CD4-positive, alpha-beta memory T cell (primary cell): ENCODE measurements at regions not wholly inside any gene's neighbourhood (a gene's known extent, or its start where the extent isn't known, plus 50 kb on each side); places are given as distances from the start of the nearest gene placed in this dataset.

Experiments
- CTCF ChIA-PET: fragments of 350-600 bp; sonication (Branson Sonifier 250); formaldehyde crosslinking; loops from one replicate; lab custom pipeline; 2021; ENCODE audit warnings: inconsistent platforms; ENCODE audit not compliant: partially characterized antibody; lab: Charles Lee
- POLR2A ChIA-PET: fragments of 350-600 bp; sonication (Branson Sonifier 250); formaldehyde crosslinking; loops from one replicate; lab custom pipeline; 2021; ENCODE audit not compliant: partially characterized antibody; lab: Charles Lee
- DNase-seq, 5 donors: peaks; one replicate each; pipeline versions ENCODE4 v3.0.0 to v3.0.0-alpha.2; 2020 to 2022; ENCODE audit warnings: mixed read lengths in 1 of 5
- H3K27ac ChIP-seq: one replicate; pipeline ENCODE4 v1.7.0; 2013; ENCODE audit warnings: low read depth, low read length
- H3K27me3 ChIP-seq: 2 replicates; pipeline ENCODE4 v1.7.0; 2013; ENCODE audit warnings: mild to moderate bottlenecking, low read length, moderate library complexity; ENCODE audit not compliant: insufficient read depth
- H3K36me3 ChIP-seq: 2 replicates; pipeline ENCODE4 v1.7.0; 2013; ENCODE audit warnings: mild to moderate bottlenecking, low read length, moderate library complexity; ENCODE audit not compliant: insufficient read depth
- H3K4me1 ChIP-seq: 2 replicates; pipeline ENCODE4 v1.7.0; 2013; ENCODE audit warnings: mild to moderate bottlenecking, low read length, moderate library complexity; ENCODE audit not compliant: insufficient read depth
- H3K4me3 ChIP-seq, 2 donors: one replicate each; pipeline ENCODE4 v1.7.0; 2013; ENCODE audit warnings: low read length in 2 of 2, mild to moderate bottlenecking in 1 of 2
- H3K9me3 ChIP-seq, 2 donors: one replicate each; pipeline ENCODE4 v1.7.0; 2013; ENCODE audit warnings: low read length in 2 of 2, control low read depth in 1 of 2; ENCODE audit not compliant: control insufficient read depth in 1 of 2
- H3K27ac Mint-ChIP-seq, 7 donors: one replicate each; pipeline ENCODE4 v1.8.0; 2020 to 2021; ENCODE audit warnings: mixed read lengths in 7 of 7, mild to moderate bottlenecking in 6 of 7, inconsistent platforms in 3 of 7, moderate library complexity in 3 of 7
- H3K27me3 Mint-ChIP-seq, 2 donors: one replicate each; pipeline ENCODE4 v1.8.0; 2020 to 2021; ENCODE audit warnings: mixed read lengths in 2 of 2
- H3K36me3 Mint-ChIP-seq, 2 donors: one replicate each; pipeline ENCODE4 v1.8.0; 2020 to 2021; ENCODE audit warnings: mixed read lengths in 2 of 2, inconsistent platforms in 1 of 2, mild to moderate bottlenecking in 1 of 2
- H3K4me1 Mint-ChIP-seq, 4 donors: one replicate each; pipeline ENCODE4 v1.8.0; 2020 to 2021; ENCODE audit warnings: mixed read lengths in 4 of 4, mild to moderate bottlenecking in 1 of 4
- H3K4me3 Mint-ChIP-seq, 8 donors: one replicate each; pipeline ENCODE4 v1.8.0; 2020 to 2021; ENCODE audit warnings: mixed read lengths in 8 of 8, mild to moderate bottlenecking in 7 of 8, moderate library complexity in 6 of 8, inconsistent platforms in 3 of 8
- H3K9me3 Mint-ChIP-seq, 8 donors: one replicate each; pipeline ENCODE4 v1.8.0; 2020 to 2021; ENCODE audit warnings: mixed read lengths in 8 of 8, mild to moderate bottlenecking in 5 of 8, inconsistent platforms in 3 of 8, moderate library complexity in 1 of 8
- intact Hi-C: fragments of 100-400 bp; cut with micrococcal nuclease; formaldehyde crosslinking; loops from one replicate; pipeline ENCODE4 v1.15.1; 2023

DNA sequence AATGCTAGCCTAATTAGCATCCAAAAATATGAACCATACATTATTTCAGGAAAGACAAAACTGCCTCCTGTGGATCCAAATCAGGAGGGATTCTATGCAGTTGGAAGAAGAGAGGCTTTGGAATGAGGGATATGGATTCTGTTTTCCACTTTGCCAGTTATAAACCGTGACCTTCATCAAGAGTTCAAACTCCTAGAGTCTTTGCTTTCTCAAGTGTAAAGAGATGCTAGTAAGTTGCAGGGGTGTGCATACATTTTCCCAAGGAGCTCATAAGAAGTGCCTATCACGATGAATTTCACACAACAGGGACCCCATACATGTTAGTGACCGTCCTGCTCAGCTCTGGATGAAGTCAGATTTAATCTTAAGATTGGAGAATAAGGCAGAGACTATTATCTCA lies 542.5 kb downstream of the SOX11 start:
- CTCF ChIA-PET = no interaction called here
- DNase-seq = no peak
- Histone ChIP-seq H3K27me3 (no peaks in the 10 kb centered on the region), H3K36me3 (no peaks in the 10 kb centered on the region), H3K9me3 (no peaks in the 10 kb centered on the region), H3K27ac (no peak overlapping the region), H3K4me3 (no peak overlapping the region), H3K4me1 (no peaks in the 10 kb centered on the region)
- no peaks in the 10 kb centered on the region for H3K36me3 Mint-ChIP-seq
- H3K27me3 Mint-ChIP-seq = no peaks in the 10 kb centered on the region
- H3K9me3 Mint-ChIP-seq = peaks cover under 1 to 13% (median 4%) of the 10 kb centered on the region in 8 donors
- H3K4me3 Mint-ChIP-seq = no peak overlapping the region
- POLR2A ChIA-PET = no interaction called here
- intact Hi-C loops = no loop called here
- no peaks in the 10 kb centered on the region for H3K4me1 Mint-ChIP-seq
- no peak overlapping the region for H3K27ac Mint-ChIP-seq

DNA sequence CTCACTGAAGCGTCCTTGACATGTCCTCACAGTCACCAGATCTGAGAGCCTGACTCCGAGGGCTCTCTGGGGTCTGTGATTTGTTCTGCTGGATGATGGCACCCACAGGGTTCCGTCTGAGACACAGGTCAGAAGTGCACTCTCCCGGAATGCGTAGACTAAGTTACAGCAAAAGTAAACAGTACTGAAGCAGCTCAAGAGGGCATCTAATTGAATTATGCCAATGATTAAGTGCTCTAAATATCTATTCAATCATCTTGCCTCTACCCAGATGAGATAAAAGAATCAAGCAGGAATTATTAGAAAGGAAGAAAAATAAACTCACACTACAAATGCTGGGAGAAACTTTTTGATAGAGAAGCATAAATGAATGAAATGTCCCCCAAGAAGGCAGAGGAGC lies 544.1 kb downstream of the SOX11 start:
- POLR2A ChIA-PET = no interaction called here

DNA sequence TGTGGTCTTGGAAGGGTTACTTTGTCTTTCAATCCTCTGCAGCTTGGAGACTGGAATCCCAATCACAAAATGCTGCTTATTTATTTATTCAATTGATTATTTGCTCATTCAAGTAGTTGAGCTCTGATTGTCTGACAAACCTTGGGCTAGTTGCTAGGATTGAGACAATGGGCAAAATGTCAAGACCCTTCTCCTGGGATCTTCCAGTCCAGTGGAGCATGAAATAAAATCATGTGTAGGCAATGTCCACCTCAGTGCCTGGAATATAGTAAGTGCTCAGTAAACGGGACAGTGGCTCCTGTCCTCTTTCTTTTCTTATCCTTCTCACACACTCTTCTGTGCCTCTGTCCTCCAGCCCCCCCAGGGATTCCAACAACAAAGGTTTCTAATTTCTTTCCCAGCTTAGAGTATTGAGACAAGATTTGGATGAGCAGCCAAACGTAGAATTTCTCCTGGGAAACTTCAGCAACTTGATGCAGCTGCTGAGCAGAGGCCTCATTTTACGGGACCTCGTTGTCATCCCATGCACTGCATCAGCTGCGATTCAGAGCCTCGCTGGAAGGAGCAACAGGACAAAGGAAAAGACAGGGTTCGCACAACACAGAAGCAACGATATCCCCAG lies 545.0 kb downstream of the SOX11 start:
- no peak overlapping the region for H3K27ac ChIP-seq
- no peak overlapping the region for H3K4me3 ChIP-seq
- Mint-ChIP-seq H3K9me3 (peaks cover 0 to 18% (median 9%) of the 10 kb centered on the region in 8 donors), H3K27ac (no peak overlapping the region), H3K36me3 (no peaks in the 10 kb centered on the region), H3K27me3 (no peaks in the 10 kb centered on the region), H3K4me1 (no peaks in the 10 kb centered on the region), H3K4me3 (no peak overlapping the region)
- DNase-seq = no peak
- H3K4me1 ChIP-seq = no peaks in the 10 kb centered on the region
- ChIA-PET POLR2A (no interaction called here), CTCF (no interaction called here)
- no peaks in the 10 kb centered on the region for H3K36me3 ChIP-seq
- intact Hi-C loops = no loop called here
- no peaks in the 10 kb centered on the region for H3K27me3 ChIP-seq
- no peaks in the 10 kb centered on the region for H3K9me3 ChIP-seq

More for the DNA sequence above, 544.1 kb downstream of the SOX11 start:
- Histone ChIP-seq H3K4me3 (no peak overlapping the region), H3K9me3 (no peaks in the 10 kb centered on the region), H3K4me1 (no peaks in the 10 kb centered on the region), H3K36me3 (no peaks in the 10 kb centered on the region), H3K27me3 (no peaks in the 10 kb centered on the region), H3K27ac (no peak overlapping the region)
- no peaks in the 10 kb centered on the region for H3K36me3 Mint-ChIP-seq
- no peaks in the 10 kb centered on the region for H3K27me3 Mint-ChIP-seq
- no peak for DNase-seq
- intact Hi-C loops = no loop called here
- H3K4me1 Mint-ChIP-seq = no peaks in the 10 kb centered on the region
- CTCF ChIA-PET = no interaction called here
- no peak overlapping the region for H3K27ac Mint-ChIP-seq
- H3K4me3 Mint-ChIP-seq = no peak overlapping the region
- peaks cover 0 to 18% (median 9%) of the 10 kb centered on the region in 8 donors for H3K9me3 Mint-ChIP-seq

DNA sequence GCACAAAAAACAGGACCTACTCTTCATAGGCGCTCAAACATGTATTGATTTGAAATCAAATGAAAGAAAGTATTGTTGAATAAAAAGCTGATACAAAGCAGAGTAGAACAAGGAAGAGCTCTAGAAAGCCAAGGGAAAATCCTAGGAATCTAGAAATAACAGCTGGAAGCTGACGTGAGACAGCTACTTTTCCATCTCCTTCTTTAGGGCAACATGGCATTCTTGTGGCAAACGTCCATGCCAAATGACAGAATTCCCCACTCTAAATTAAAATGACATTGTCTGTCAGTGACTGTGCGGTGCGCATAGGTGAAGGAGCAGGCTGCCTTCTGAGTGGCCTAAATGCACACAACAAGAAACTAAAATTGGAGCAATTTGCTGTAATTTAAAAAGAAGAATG lies 557.4 kb downstream of the SOX11 start:
- ChIA-PET CTCF (no interaction called here), POLR2A (no interaction called here)
- no peaks in the 10 kb centered on the region for H3K9me3 ChIP-seq
- intact Hi-C loops = no loop called here
- no peak overlapping the region for H3K4me3 ChIP-seq
- Mint-ChIP-seq H3K36me3 (no peaks in the 10 kb centered on the region), H3K4me3 (no peak overlapping the region), H3K27ac (no peak overlapping the region), H3K9me3 (peaks cover 0 to 4% (median 0%) of the 10 kb centered on the region in 8 donors), H3K27me3 (no peaks in the 10 kb centered on the region), H3K4me1 (no peaks in the 10 kb centered on the region)
- no peaks in the 10 kb centered on the region for H3K4me1 ChIP-seq
- no peaks in the 10 kb centered on the region for H3K36me3 ChIP-seq
- no peak for DNase-seq
- no peak overlapping the region for H3K27ac ChIP-seq
- H3K27me3 ChIP-seq = no peaks in the 10 kb centered on the region

DNA sequence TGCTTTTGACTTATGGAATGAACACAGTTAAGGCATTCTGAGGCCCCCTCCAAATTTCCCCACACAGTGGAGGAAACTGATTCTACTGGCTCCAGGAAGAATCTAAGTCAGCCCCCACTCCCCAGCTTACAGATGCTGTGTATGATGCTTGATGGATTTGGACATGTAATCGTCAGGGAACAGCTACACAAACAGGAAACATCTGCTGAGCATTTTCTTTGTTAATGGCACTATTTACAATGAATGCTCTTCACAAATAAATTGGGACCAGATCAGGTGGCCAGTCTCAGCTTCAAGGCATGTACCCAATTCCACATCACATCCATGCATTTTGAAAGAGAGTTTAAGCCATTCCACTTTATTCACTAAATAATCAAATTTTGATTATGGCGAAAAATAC lies 562.3 kb downstream of the SOX11 start:
- POLR2A ChIA-PET = no interaction called here
- CTCF ChIA-PET = no interaction called here
- DNase-seq = no peak
- H3K27me3 ChIP-seq = no peaks in the 10 kb centered on the region
- H3K27me3 Mint-ChIP-seq = no peaks in the 10 kb centered on the region
- H3K4me1 Mint-ChIP-seq = peaks cover 0 to 9% (median 0%) of the 10 kb centered on the region in 4 donors
- intact Hi-C loops = no loop called here
- H3K27ac Mint-ChIP-seq = no peak overlapping the region
- H3K27ac ChIP-seq = no peak overlapping the region
- peaks cover 0 to 3% (median 0%) of the 10 kb centered on the region in 8 donors for H3K9me3 Mint-ChIP-seq
- no peaks in the 10 kb centered on the region for H3K4me1 ChIP-seq
- H3K36me3 ChIP-seq = no peaks in the 10 kb centered on the region
- no peaks in the 10 kb centered on the region for H3K36me3 Mint-ChIP-seq
- H3K9me3 ChIP-seq = no peaks in the 10 kb centered on the region
- no peak overlapping the region for H3K4me3 ChIP-seq
- H3K4me3 Mint-ChIP-seq = no peak overlapping the region

DNA sequence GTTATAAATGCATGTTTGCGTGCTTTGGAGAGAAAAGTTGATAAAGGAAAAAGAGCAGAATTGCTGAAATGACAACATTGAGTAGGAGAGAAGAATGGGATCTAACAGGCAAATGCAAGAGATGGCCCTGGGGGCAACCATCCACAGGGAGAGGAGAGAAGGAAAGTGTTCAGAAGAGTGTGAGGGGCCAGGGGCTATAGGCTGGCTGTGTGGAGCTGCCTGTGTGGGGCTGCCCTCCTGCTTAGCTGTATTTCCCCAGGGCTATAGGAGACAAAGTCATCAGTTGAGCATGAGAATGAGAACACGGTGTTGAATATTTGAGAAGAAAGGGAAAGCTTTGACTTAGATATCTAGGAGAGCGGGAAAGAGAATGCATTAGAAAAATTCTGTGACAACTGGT lies 572.0 kb downstream of the SOX11 start:
- ChIA-PET POLR2A (no interaction called here), CTCF (no interaction called here)
- H3K4me1 ChIP-seq = no peaks in the 10 kb centered on the region
- H3K27me3 ChIP-seq = no peaks in the 10 kb centered on the region
- no peaks in the 10 kb centered on the region for H3K9me3 ChIP-seq
- DNase-seq = no peak
- no peak overlapping the region for H3K27ac Mint-ChIP-seq
- no peaks in the 10 kb centered on the region for H3K27me3 Mint-ChIP-seq
- H3K27ac ChIP-seq = no peak overlapping the region
- intact Hi-C loops = no loop called here
- H3K36me3 Mint-ChIP-seq = no peaks in the 10 kb centered on the region
- no peaks in the 10 kb centered on the region for H3K36me3 ChIP-seq
- peaks cover 0 to 4% (median 0%) of the 10 kb centered on the region in 8 donors for H3K9me3 Mint-ChIP-seq
- H3K4me3 ChIP-seq = no peak overlapping the region
- H3K4me3 Mint-ChIP-seq = no peak overlapping the region
- no peaks in the 10 kb centered on the region for H3K4me1 Mint-ChIP-seq

DNA sequence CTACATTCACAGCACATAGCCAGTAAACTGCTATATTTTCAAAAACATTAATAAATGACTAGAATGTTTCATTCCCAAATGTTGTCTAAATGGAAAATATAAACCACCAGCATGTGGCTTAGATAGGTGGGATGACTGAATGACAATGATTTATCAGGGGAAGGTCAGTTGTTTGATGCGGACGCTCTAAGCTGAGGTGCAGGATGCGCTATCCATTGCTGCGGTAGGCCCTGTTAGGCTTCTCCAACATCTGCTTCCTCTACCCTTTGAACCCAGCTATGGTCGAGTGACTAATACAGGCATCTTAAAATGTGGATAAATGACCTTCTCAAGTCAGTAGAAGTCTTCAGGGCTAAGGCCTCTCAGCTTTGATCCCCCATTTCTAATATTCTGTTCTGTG lies 584.2 kb downstream of the CMPK2 start:
- H3K27me3 Mint-ChIP-seq = no peaks in the 10 kb centered on the region
- H3K27ac ChIP-seq = no peak overlapping the region
- H3K4me1 ChIP-seq = no peaks in the 10 kb centered on the region
- ChIA-PET POLR2A (no interaction called here), CTCF (no interaction called here)
- DNase-seq = no peak
- no peak overlapping the region for H3K4me3 ChIP-seq
- peaks cover 0 to 6% (median 1%) of the 10 kb centered on the region in 8 donors for H3K9me3 Mint-ChIP-seq
- intact Hi-C loops = no loop called here
- H3K36me3 Mint-ChIP-seq = no peaks in the 10 kb centered on the region
- no peaks in the 10 kb centered on the region for H3K27me3 ChIP-seq
- no peak overlapping the region for H3K27ac Mint-ChIP-seq
- no peaks in the 10 kb centered on the region for H3K4me1 Mint-ChIP-seq
- H3K4me3 Mint-ChIP-seq = no peak overlapping the region
- no peaks in the 10 kb centered on the region for H3K9me3 ChIP-seq
- H3K36me3 ChIP-seq = no peaks in the 10 kb centered on the region

DNA sequence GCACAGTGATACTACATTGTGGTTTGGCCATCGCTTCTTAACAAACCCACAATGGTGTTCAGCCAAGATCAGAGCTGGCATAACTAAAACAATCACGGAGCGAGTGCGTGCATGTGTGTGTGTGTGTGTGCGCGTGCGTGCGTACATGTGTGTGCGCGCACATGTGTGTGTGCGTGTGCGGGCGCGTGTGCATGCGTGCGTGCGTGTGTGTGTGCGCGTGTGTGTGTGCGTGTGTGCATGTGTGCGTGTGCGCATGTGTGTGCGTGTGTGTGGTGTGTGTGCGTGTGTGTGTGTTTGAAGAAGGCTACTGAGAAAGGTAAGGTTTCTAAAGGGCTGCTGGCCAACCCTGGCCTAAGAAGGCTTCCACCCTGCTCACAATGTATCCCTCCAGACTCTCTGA lies 582.4 kb downstream of the CMPK2 start:
- H3K4me3 ChIP-seq = no peak overlapping the region
- POLR2A ChIA-PET = no interaction called here
- Mint-ChIP-seq H3K27ac (no peak overlapping the region), H3K27me3 (no peaks in the 10 kb centered on the region), H3K4me1 (no peaks in the 10 kb centered on the region), H3K9me3 (peaks cover 0 to 6% (median 0%) of the 10 kb centered on the region in 8 donors), H3K36me3 (no peaks in the 10 kb centered on the region), H3K4me3 (no peak overlapping the region)
- H3K27me3 ChIP-seq = no peaks in the 10 kb centered on the region
- CTCF ChIA-PET = no interaction called here
- no peaks in the 10 kb centered on the region for H3K36me3 ChIP-seq
- H3K9me3 ChIP-seq = no peaks in the 10 kb centered on the region
- DNase-seq = no peak
- intact Hi-C loops = no loop called here
- no peaks in the 10 kb centered on the region for H3K4me1 ChIP-seq
- H3K27ac ChIP-seq = no peak overlapping the region
